ENCODE measurements at regions not wholly inside any gene's neighbourhood (a gene's known extent, or its start where the extent isn't known, plus 50 kb on each side); places are given as distances from the start of the nearest gene placed in this dataset.

- DNase-seq (ENCODE audit: extremely low spot score, unreplicated experiment), result no peak
- H3K9me3 Mint-ChIP-seq, result peaks cover 8% of the 10 kb centered on the region
- H3K4me3 Mint-ChIP-seq, result no peak overlapping the region
- no peaks in the 10 kb centered on the region for H3K36me3 Mint-ChIP-seq
- H3K4me1 Mint-ChIP-seq (ENCODE audit: unreplicated experiment), result peaks cover 22% of the 10 kb centered on the region
- H3K27ac Mint-ChIP-seq, result peak overlapping the region; percentile 3
- peaks cover 14% of the 10 kb centered on the region for H3K27me3 Mint-ChIP-seq
- no peak for TF ChIP-seq CTCF (conservative IDR thresholded peaks at IDR 0.05)
Measured at GRCh38 chr9:134266418-134266817, 59.8 kb upstream of the RXRA start.

- Mint-ChIP-seq H3K27me3 (peaks cover 17% of the 10 kb centered on the region), H3K27ac (no peak overlapping the region), H3K4me1 (ENCODE audit: unreplicated experiment) (peaks cover 24% of the 10 kb centered on the region), H3K9me3 (peaks cover 8% of the 10 kb centered on the region), H3K36me3 (no peaks in the 10 kb centered on the region), H3K4me3 (no peak overlapping the region)
- DNase-seq (ENCODE audit: extremely low spot score, unreplicated experiment), result no peak
- no peak for TF ChIP-seq CTCF (conservative IDR thresholded peaks at IDR 0.05)
Measured at GRCh38 chr9:134267305-134267880, 58.9 kb upstream of the RXRA start.

GRCh38 chr9:134267881-134268724 is 58.2 kb upstream of the RXRA start:
- no peak for TF ChIP-seq CTCF (conservative IDR thresholded peaks at IDR 0.05)
- H3K4me3 Mint-ChIP-seq, result no peak overlapping the region
- peaks cover 24% of the 10 kb centered on the region for H3K4me1 Mint-ChIP-seq (ENCODE audit: unreplicated experiment)
- no peak for DNase-seq (ENCODE audit: extremely low spot score, unreplicated experiment)
- no peak overlapping the region for H3K27ac Mint-ChIP-seq
- H3K27me3 Mint-ChIP-seq, result peaks cover 17% of the 10 kb centered on the region
- no peaks in the 10 kb centered on the region for H3K36me3 Mint-ChIP-seq
- peaks cover 8% of the 10 kb centered on the region for H3K9me3 Mint-ChIP-seq

- no peak for TF ChIP-seq CTCF (conservative IDR thresholded peaks at IDR 0.05)
- peaks cover 22% of the 10 kb centered on the region for H3K4me1 Mint-ChIP-seq (ENCODE audit: unreplicated experiment)
- no peak for DNase-seq (ENCODE audit: extremely low spot score, unreplicated experiment)
- no peak overlapping the region for H3K27ac Mint-ChIP-seq
- no peaks in the 10 kb centered on the region for H3K36me3 Mint-ChIP-seq
- H3K4me3 Mint-ChIP-seq, result no peak overlapping the region
- H3K9me3 Mint-ChIP-seq, result peaks cover 8% of the 10 kb centered on the region
- peaks cover 21% of the 10 kb centered on the region for H3K27me3 Mint-ChIP-seq
Measured at GRCh38 chr9:134268747-134269146, 57.5 kb upstream of the RXRA start.

- H3K9me3 Mint-ChIP-seq, result no peaks in the 10 kb centered on the region
- DNase-seq (ENCODE audit: extremely low spot score, unreplicated experiment), result no peak
- no peak overlapping the region for H3K27ac Mint-ChIP-seq
- peaks cover 23% of the 10 kb centered on the region for H3K4me1 Mint-ChIP-seq (ENCODE audit: unreplicated experiment)
- H3K36me3 Mint-ChIP-seq, result no peaks in the 10 kb centered on the region
- no peak overlapping the region for H3K4me3 Mint-ChIP-seq
- TF ChIP-seq CTCF (conservative IDR thresholded peaks at IDR 0.05), result no peak
- H3K27me3 Mint-ChIP-seq, result peaks cover 13% of the 10 kb centered on the region
Measured at GRCh38 chr9:134271338-134272301, 54.6 kb upstream of the RXRA start.

All from type B pancreatic cell (in vitro differentiated cells).